H1 (cell line): ENCODE measurements at regions not wholly inside any gene's neighbourhood (a gene's known extent, or its start where the extent isn't known, plus 50 kb on each side); places are given as distances from the start of the nearest gene placed in this dataset.
A peak's percentile ranks its signal among the peaks of the same experiment; 100 is the strongest.

Source experiments
- CTCF ChIA-PET: fragments of 300-600 bp; sonication (Branson Sonifier 250); formaldehyde crosslinking; loops from one replicate; lab custom pipeline; 2021; ENCODE audit not compliant: partially characterized antibody; lab: Charles Lee
- POLR2A ChIA-PET: fragments of 300-600 bp; sonication (Branson Sonifier 250); formaldehyde crosslinking; loops from one replicate; lab custom pipeline; 2021; ENCODE audit warnings: inconsistent platforms; ENCODE audit not compliant: partially characterized antibody; lab: Charles Lee
- DNase-seq, 2 experiments: peaks; one replicate each; pipeline versions ENCODE4 v3.0.0 to v3.0.0-alpha.2; 2010 to 2022; ENCODE audit warnings: low spot score in 2 of 2, low read depth in 1 of 2, mixed read lengths in 1 of 2
- FAIRE-seq: peaks from 2 replicates; lab custom pipeline; 2011; peaks lifted over from hg19 to GRCh38; lab: Jason Lieb, UNC
- H2AFZ ChIP-seq: 2 replicates; pipeline ENCODE4 v1.8.1; 2012; ENCODE audit warnings: low read length, inconsistent platforms
- H2AK5ac ChIP-seq: 2 replicates; pipeline ENCODE4 v1.6.1; 2013; ENCODE audit warnings: low read depth, low read length
- H2BK120ac ChIP-seq: replicated peaks from 2 replicates; pipeline ENCODE3; 2013; ENCODE audit warnings: low read depth, low read length, inconsistent platforms
- H2BK12ac ChIP-seq: 2 replicates; pipeline ENCODE4 v1.6.1; 2013; ENCODE audit warnings: low read depth, low read length
- H2BK15ac ChIP-seq: 2 replicates; pipeline ENCODE4 v1.6.1; 2013; ENCODE audit warnings: low read length
- H2BK20ac ChIP-seq: 2 replicates; pipeline ENCODE4 v1.6.1; 2013; ENCODE audit warnings: low read length
- H2BK5ac ChIP-seq: 2 replicates; pipeline ENCODE4 v1.6.1; 2013; ENCODE audit warnings: low read depth, low read length
- H3K14ac ChIP-seq: 2 replicates; pipeline ENCODE4 v1.6.1; 2013; ENCODE audit warnings: inconsistent platforms; ENCODE audit not compliant: insufficient read length
- H3K18ac ChIP-seq: 2 replicates; pipeline ENCODE4 v1.6.1; 2013; ENCODE audit warnings: low read length; ENCODE audit errors: extremely low read depth
- H3K23ac ChIP-seq: 2 replicates; pipeline ENCODE4 v1.6.1; 2013; ENCODE audit warnings: inconsistent platforms; ENCODE audit not compliant: insufficient read length
- H3K23me2 ChIP-seq: 2 replicates; pipeline ENCODE4 v1.6.1; 2013; ENCODE audit warnings: low read depth, low read length
- H3K27ac ChIP-seq: 2 replicates; pipeline ENCODE4 v1.6.1; 2011; ENCODE audit warnings: low read depth, low read length, inconsistent platforms
- H3K27me3 ChIP-seq, 4 experiments: replicated peaks in 1 of 4; 1 replicate in 1 of 4; 2 replicates in 3 of 4; pipeline versions ENCODE4 v1.6.1 to v1.8.1; 2011 to 2013; ENCODE audit warnings: low read length in 3 of 4, mild to moderate bottlenecking in 3 of 4, inconsistent platforms in 2 of 4, mixed read lengths in 2 of 4, moderate library complexity in 1 of 4; ENCODE audit not compliant: control insufficient read depth in 3 of 4, insufficient read depth in 3 of 4; ENCODE audit errors: extremely low read depth in 1 of 4
- H3K36me3 ChIP-seq, 4 experiments: 2 replicates each; pipeline versions ENCODE4 v1.6.1 to v1.8.1; 2011 to 2013; ENCODE audit warnings: mild to moderate bottlenecking in 4 of 4, low read length in 3 of 4, moderate library complexity in 2 of 4, control low read depth in 1 of 4, inconsistent platforms in 1 of 4; ENCODE audit not compliant: insufficient read depth in 4 of 4, control insufficient read depth in 2 of 4
- H3K4ac ChIP-seq: replicated peaks from 2 replicates; pipeline ENCODE3; 2013; ENCODE audit warnings: low read length, low read depth, mixed read lengths, inconsistent platforms; ENCODE audit not compliant: insufficient read length
- H3K4me1 ChIP-seq, 4 experiments: replicated peaks in 1 of 4; 1 replicate in 1 of 4; 2 replicates in 3 of 4; pipeline versions ENCODE4 v1.6.1 to v1.8.1; 2011 to 2013; ENCODE audit warnings: low read length in 3 of 4, inconsistent platforms in 2 of 4, mixed read lengths in 1 of 4; ENCODE audit not compliant: insufficient read depth in 4 of 4, control insufficient read depth in 3 of 4
- H3K4me2 ChIP-seq, 2 experiments: 2 replicates each; pipeline versions ENCODE4 v1.6.1 to v1.8.1; 2011 to 2013; ENCODE audit warnings: low read depth in 2 of 2, low read length in 2 of 2, control low read depth in 1 of 2, inconsistent platforms in 1 of 2, mild to moderate bottlenecking in 1 of 2; ENCODE audit not compliant: insufficient read depth in 1 of 2
- H3K4me3 ChIP-seq, 4 experiments: fragments of 200-600, 300-600 bp in 1 of 4; sonication (generic), shearing (Covaris generic), sonication (Bioruptor Twin) in 1 of 4; 2 replicates each; pipeline versions ENCODE4 v1.5.1 to v1.8.1; 2011 to 2016; ENCODE audit warnings: low read length in 4 of 4, low read depth in 3 of 4, control low read depth in 2 of 4, inconsistent platforms in 2 of 4, mild to moderate bottlenecking in 2 of 4, mixed read lengths in 1 of 4, moderate library complexity in 1 of 4; ENCODE audit not compliant: insufficient read depth in 2 of 4; ENCODE audit errors: extremely low read depth in 1 of 4
- H3K56ac ChIP-seq: replicated peaks from 2 replicates; pipeline ENCODE3; 2013; ENCODE audit warnings: low read depth, mild to moderate bottlenecking, mixed read lengths, low read length, inconsistent platforms; ENCODE audit not compliant: insufficient read length
- H3K79me1 ChIP-seq: 2 replicates; pipeline ENCODE4 v1.6.1; 2013; ENCODE audit warnings: low read depth, low read length, control low read depth
- H3K79me2 ChIP-seq, 2 experiments: 2 replicates each; pipeline versions ENCODE4 v1.6.1 to v1.8.1; 2012 to 2013; ENCODE audit warnings: low read length in 2 of 2, mild to moderate bottlenecking in 2 of 2, inconsistent platforms in 1 of 2; ENCODE audit not compliant: insufficient read depth in 2 of 2, control insufficient read depth in 1 of 2
- H3K9ac ChIP-seq, 4 experiments: replicated peaks in 1 of 4; 1 replicate in 1 of 4; 2 replicates in 3 of 4; pipeline versions ENCODE4 v1.6.1 to v1.8.1; 2011 to 2013; ENCODE audit warnings: low read depth in 3 of 4, low read length in 3 of 4, control low read depth in 2 of 4, mild to moderate bottlenecking in 2 of 4, moderate library complexity in 2 of 4, inconsistent platforms in 1 of 4; ENCODE audit errors: extremely low read depth in 1 of 4
- H3K9me3 ChIP-seq, 2 experiments: 2 replicates each; pipeline versions ENCODE4 v1.6.1 to v1.8.1; 2012 to 2013; ENCODE audit warnings: mild to moderate bottlenecking in 2 of 2, moderate library complexity in 2 of 2, control low read depth in 1 of 2, inconsistent platforms in 1 of 2, low read depth in 1 of 2, low read length in 1 of 2, mixed read lengths in 1 of 2; ENCODE audit not compliant: insufficient read depth in 2 of 2
- H4K20me1 ChIP-seq, 2 experiments: replicated peaks in 1 of 2; 2 replicates each; pipeline versions ENCODE3 to v1.8.1; 2011 to 2013; ENCODE audit warnings: inconsistent platforms in 2 of 2, low read length in 2 of 2, mild to moderate bottlenecking in 1 of 2; ENCODE audit not compliant: insufficient read depth in 2 of 2, control insufficient read depth in 1 of 2
- H4K5ac ChIP-seq: 2 replicates; pipeline ENCODE4 v1.6.1; 2013; ENCODE audit warnings: low read length, low read depth, mixed read lengths, inconsistent platforms; ENCODE audit not compliant: insufficient read length
- H4K8ac ChIP-seq: 2 replicates; pipeline ENCODE4 v1.8.0; 2013; ENCODE audit warnings: mild to moderate bottlenecking, moderate library complexity, low read length, inconsistent platforms; ENCODE audit not compliant: insufficient read depth; ENCODE audit errors: extremely low read depth
- H4K91ac ChIP-seq: replicated peaks from 2 replicates; pipeline ENCODE3; 2013; ENCODE audit warnings: low read length, mixed read lengths, inconsistent platforms; ENCODE audit not compliant: insufficient read length
- ASH2L ChIP-seq: fragments of 200-600, 300-600 bp; sonication (generic); IDR thresholded peaks from one replicate; pipeline ENCODE4 v1.7.1; 2017; ENCODE audit warnings: low read length
- CHD2 ChIP-seq: IDR thresholded peaks from 2 replicates; pipeline ENCODE4 v1.6.1; 2012; ENCODE audit warnings: low read length, improper control_type of control experiment
- CTBP2 ChIP-seq: IDR thresholded peaks from 2 replicates; pipeline ENCODE4 v1.7.0; 2011; ENCODE audit warnings: borderline replicate concordance, mild to moderate bottlenecking, moderate library complexity, mixed read lengths, low read length; ENCODE audit not compliant: insufficient read depth, insufficient read length
- KDM1A ChIP-seq: fragments of 200-600, 300-600 bp; sonication (generic); IDR thresholded peaks from 2 replicates; pipeline ENCODE4 v1.7.1; 2016; ENCODE audit warnings: mild to moderate bottlenecking, low read length, borderline replicate concordance
- NRF1 ChIP-seq: IDR thresholded peaks from 2 replicates; pipeline ENCODE4 v1.6.1; 2011; ENCODE audit warnings: mild to moderate bottlenecking, low read depth, low read length, improper control_type of control experiment
- POU5F1 ChIP-seq: IDR thresholded peaks from 2 replicates; pipeline ENCODE4 v1.6.1; 2011; ENCODE audit warnings: low read depth, mild to moderate bottlenecking, low read length, moderate library complexity
- RNF2 ChIP-seq: fragments of 200-900, 300-1000 bp; sonication (generic); IDR thresholded peaks from 2 replicates; pipeline ENCODE4 v1.7.1; 2016; ENCODE audit warnings: borderline replicate concordance, low read depth, mild to moderate bottlenecking, antibody characterized with exemption, low read length; ENCODE audit not compliant: poor library complexity, severe bottlenecking; ENCODE audit errors: missing control alignments
- SIX5 ChIP-seq: IDR thresholded peaks from 2 replicates; pipeline ENCODE4 v1.6.1; 2011; ENCODE audit warnings: mild to moderate bottlenecking, low read depth, low read length
- TEAD4 ChIP-seq: IDR thresholded peaks from 2 replicates; pipeline ENCODE4 v1.6.1; 2012; ENCODE audit warnings: low read depth, low read length, inconsistent platforms, mixed read lengths
- WGBS, 2 experiments: shearing (Covaris generic) in 1 of 2; methylation state at CpG; one replicate each; pipeline versions ENCODE4 v1.1.6 to v1.1.7; 2013 to 2015; ENCODE audit warnings: low lambda C conversion rate in 2 of 2, mixed read lengths in 2 of 2, inconsistent platforms in 1 of 2, low coverage in 1 of 2, missing lambda C conversion rate in 1 of 2; ENCODE audit not compliant: insufficient replicate concordance in 2 of 2, insufficient coverage in 1 of 2, insufficient read length in 1 of 2; ENCODE audit errors: extremely low coverage in 1 of 2, missing lambda C conversion rate in 1 of 2; 5-methylcytosine and 5-hydroxymethylcytosine counted together
- TF ChIP-seq, protein P1 (sequence below): IDR thresholded peaks from 2 replicates; pipeline ENCODE4 v1.6.1; 2011; ENCODE audit warnings: low read length, improper control_type of control experiment
- TF ChIP-seq, protein P2 (sequence below): IDR thresholded peaks from 2 replicates; pipeline ENCODE4 v1.6.1; 2012; ENCODE audit warnings: inconsistent platforms
- TF ChIP-seq, protein P3 (sequence below): IDR thresholded peaks from 2 replicates; pipeline ENCODE4 v1.6.1; 2011; ENCODE audit warnings: low read depth, mild to moderate bottlenecking, low read length; ENCODE audit not compliant: insufficient read depth

DNA sequence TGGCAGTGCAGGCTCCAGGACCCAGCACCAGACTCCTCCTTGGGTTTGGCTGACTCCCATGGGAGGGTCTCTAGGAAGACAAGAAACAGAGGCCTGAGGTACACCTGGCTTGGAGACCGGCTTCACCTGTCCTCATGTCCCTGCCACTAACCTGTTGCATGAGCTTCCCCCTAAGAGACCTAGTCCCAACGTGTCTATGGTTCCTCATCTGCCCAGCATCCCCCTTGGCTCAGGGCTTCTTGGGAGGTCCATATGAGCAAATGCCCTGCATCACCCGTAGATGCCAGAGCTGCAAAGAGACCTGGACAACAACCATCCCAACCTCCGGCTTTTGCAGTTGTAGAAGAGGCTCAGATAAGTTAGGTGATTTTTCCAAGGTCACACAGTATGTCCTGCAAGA is 123.5 kb downstream of the BUD13 start:
- Histone ChIP-seq H3K79me2 (no peaks in the 10 kb centered on the region), H3K4ac (no peak overlapping the region), H3K27ac (no peak overlapping the region), H3K56ac (no peak overlapping the region), H2AK5ac (no peak overlapping the region), H4K91ac (no peak overlapping the region), H3K27me3 (no peaks in the 10 kb centered on the region), H4K20me1 (no peaks in the 10 kb centered on the region), H3K36me3 (no peaks in the 10 kb centered on the region), H3K9me3 (no peaks in the 10 kb centered on the region), H3K4me1 (peaks cover 2 to 7% (median 4%) of the 10 kb centered on the region in 4 experiments; a peak in 4 of 7 replicates), H2BK15ac (no peak overlapping the region), H2AFZ (no peak overlapping the region), H3K14ac (no peak overlapping the region), H2BK5ac (no peak overlapping the region), H2BK12ac (no peak overlapping the region), H2BK20ac (peak overlapping the region; percentile 40; the same call in 1 of the 2 replicates), H3K4me3 (no peak overlapping the region), H3K9ac (no peak overlapping the region), H3K4me2 (no peak overlapping the region), H4K8ac (no peak overlapping the region), H3K79me1 (no peaks in the 10 kb centered on the region), H3K18ac (no peak overlapping the region), H3K23me2 (peaks cover 1% of the 10 kb centered on the region; the same call in 1 of the 2 replicates), H3K23ac (no peak overlapping the region), H4K5ac (no peak overlapping the region), H2BK120ac (no peak overlapping the region)
- FAIRE-seq = no peak
- DNase-seq = no peak
- CTCF ChIA-PET = interaction anchor here (0.7 to 6.4 kb wide), 5 partner anchors 11 to 135 kb away, joined by 3 to 41 read pairs (median 4); no protein-coding TSS in a partner anchor
- WGBS, 2 experiments = 92% methylated on average over 3 of the region's 4 CpGs; no CpG with 5 or more reads in 1 of the 2 experiments
- POLR2A ChIA-PET = no interaction called here
- TF ChIP-seq NRF1 (no peak), RNF2 (no peak), ASH2L (no peak), TEAD4 (no peak), CTBP2 (no peak), KDM1A (no peak), POU5F1 (no peak), CHD2 (no peak), SIX5 (no peak)
- TF ChIP-seq, protein P1, sequence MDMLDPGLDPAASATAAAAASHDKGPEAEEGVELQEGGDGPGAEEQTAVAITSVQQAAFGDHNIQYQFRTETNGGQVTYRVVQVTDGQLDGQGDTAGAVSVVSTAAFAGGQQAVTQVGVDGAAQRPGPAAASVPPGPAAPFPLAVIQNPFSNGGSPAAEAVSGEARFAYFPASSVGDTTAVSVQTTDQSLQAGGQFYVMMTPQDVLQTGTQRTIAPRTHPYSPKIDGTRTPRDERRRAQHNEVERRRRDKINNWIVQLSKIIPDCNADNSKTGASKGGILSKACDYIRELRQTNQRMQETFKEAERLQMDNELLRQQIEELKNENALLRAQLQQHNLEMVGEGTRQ = no peak
- TF ChIP-seq, protein P2, sequence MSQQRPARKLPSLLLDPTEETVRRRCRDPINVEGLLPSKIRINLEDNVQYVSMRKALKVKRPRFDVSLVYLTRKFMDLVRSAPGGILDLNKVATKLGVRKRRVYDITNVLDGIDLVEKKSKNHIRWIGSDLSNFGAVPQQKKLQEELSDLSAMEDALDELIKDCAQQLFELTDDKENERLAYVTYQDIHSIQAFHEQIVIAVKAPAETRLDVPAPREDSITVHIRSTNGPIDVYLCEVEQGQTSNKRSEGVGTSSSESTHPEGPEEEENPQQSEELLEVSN = no peak
- TF ChIP-seq, protein P3, sequence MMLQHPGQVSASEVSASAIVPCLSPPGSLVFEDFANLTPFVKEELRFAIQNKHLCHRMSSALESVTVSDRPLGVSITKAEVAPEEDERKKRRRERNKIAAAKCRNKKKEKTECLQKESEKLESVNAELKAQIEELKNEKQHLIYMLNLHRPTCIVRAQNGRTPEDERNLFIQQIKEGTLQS = no peak
